ENCODE measurements at regions not wholly inside any gene's neighbourhood (a gene's known extent, or its start where the extent isn't known, plus 50 kb on each side); places are given as distances from the start of the nearest gene placed in this dataset.
A peak's percentile ranks its signal among the peaks of the same experiment; 100 is the strongest.
"Not testable (repeated sequence)": the region's sequence is repeated elsewhere in the genome, so short reads cannot be mapped to it uniquely, and the experiment has no call there.

- DNase-seq (ENCODE audit: low spot score), result no peak
These were observed 55.2 kb downstream of the GCC1 start for GRCh38 chr7:127530148-127530547.

GRCh38 chr7:127527561-127527960 lies 57.8 kb downstream of the GCC1 start:
- no peak for DNase-seq (ENCODE audit: low spot score)

GRCh38 chr7:127525866-127526480 lies 59.4 kb downstream of the GCC1 start:
- no peak for DNase-seq (ENCODE audit: low spot score)

- no peak for DNase-seq (ENCODE audit: low spot score)
These were observed 69.1 kb downstream of the GCC1 start for GRCh38 chr7:127516320-127516719.

GRCh38 chr7:127514499-127514898 lies 70.9 kb downstream of the GCC1 start:
- peak; percentile 59 for DNase-seq (ENCODE audit: low spot score)

GRCh38 chr7:127513311-127513710 lies 72.1 kb downstream of the GCC1 start:
- no peak for DNase-seq (ENCODE audit: low spot score)

- no peak for DNase-seq (ENCODE audit: low spot score)
These were observed 72.7 kb downstream of the GCC1 start for GRCh38 chr7:127512663-127513062.

- DNase-seq (ENCODE audit: low spot score), result peak; percentile 39
These were observed 80.7 kb downstream of the GCC1 start for GRCh38 chr7:127504715-127505114.

GRCh38 chr7:127501817-127502216 lies 83.6 kb downstream of the GCC1 start:
- DNase-seq (ENCODE audit: low spot score), result no peak

- no peak for DNase-seq (ENCODE audit: low spot score)
These were observed 94.9 kb upstream of the ZNF800 start for GRCh38 chr7:127487381-127487780.

GRCh38 chr7:127486654-127487053 lies 94.1 kb upstream of the ZNF800 start:
- no peak for DNase-seq (ENCODE audit: low spot score)

GRCh38 chr7:127485482-127485881 lies 93.0 kb upstream of the ZNF800 start:
- DNase-seq (ENCODE audit: low spot score), result no peak

GRCh38 chr7:127484954-127485353 lies 92.4 kb upstream of the ZNF800 start:
- no peak for DNase-seq (ENCODE audit: low spot score)

GRCh38 chr7:127478461-127478860 lies 86.0 kb upstream of the ZNF800 start:
- DNase-seq (ENCODE audit: low spot score), result no peak

- DNase-seq (ENCODE audit: low spot score), result no peak
These were observed 85.5 kb upstream of the ZNF800 start for GRCh38 chr7:127478024-127478355.

GRCh38 chr7:127477295-127478023 lies 85.0 kb upstream of the ZNF800 start:
- DNase-seq (ENCODE audit: low spot score), result no peak

- no peak for DNase-seq (ENCODE audit: low spot score)
These were observed 84.1 kb upstream of the ZNF800 start for GRCh38 chr7:127476618-127477017.

- DNase-seq (ENCODE audit: low spot score), result no peak
These were observed 81.9 kb upstream of the ZNF800 start for GRCh38 chr7:127474457-127474856.

GRCh38 chr7:127473409-127473808 lies 80.9 kb upstream of the ZNF800 start:
- DNase-seq (ENCODE audit: low spot score), result no peak

- no peak for DNase-seq (ENCODE audit: low spot score)
These were observed 67.6 kb upstream of the ZNF800 start for GRCh38 chr7:127460077-127460476.

GRCh38 chr7:127451258-127451657 lies 58.8 kb upstream of the ZNF800 start:
- DNase-seq (ENCODE audit: low spot score), result not testable (repeated sequence)

GRCh38 chr7:127448566-127448965 lies 56.1 kb upstream of the ZNF800 start:
- DNase-seq (ENCODE audit: low spot score), result no peak

- peak; percentile 19 for DNase-seq (ENCODE audit: low spot score)
These were observed 54.9 kb upstream of the ZNF800 start for GRCh38 chr7:127447326-127447945.

- DNase-seq (ENCODE audit: low spot score), result no peak
These were observed 54.3 kb upstream of the ZNF800 start for GRCh38 chr7:127446842-127447241.

All from AG20443 (cell line).